ENCODE measurements at regions not wholly inside any gene's neighbourhood (a gene's known extent, or its start where the extent isn't known, plus 50 kb on each side); places are given as distances from the start of the nearest gene placed in this dataset.
A peak's percentile ranks its signal among the peaks of the same experiment; 100 is the strongest.
"Not testable (repeated sequence)": the region's sequence is repeated elsewhere in the genome, so short reads cannot be mapped to it uniquely, and the experiment has no call there.

- H3K36me3 ChIP-seq (replicated peaks; ENCODE audit: control insufficient read depth, insufficient read depth, low read length); DNase-seq; H3K27me3 ChIP-seq (ENCODE audit: control insufficient read depth, insufficient read depth, low read length); H3K4me3 ChIP-seq (ENCODE audit: insufficient read depth, low read depth, low read length): not testable (repeated sequence)
Measured at GRCh38 chr2:189357375-189357774, 83.9 kb upstream of the WDR75 start.

- Histone ChIP-seq H3K4me3 (ENCODE audit: insufficient read depth, low read depth, low read length) (no peak overlapping the region), H3K27me3 (ENCODE audit: control insufficient read depth, insufficient read depth, low read length) (no peaks in the 10 kb centered on the region), H3K36me3 (replicated peaks; ENCODE audit: control insufficient read depth, insufficient read depth, low read length) (no peaks in the 10 kb centered on the region)
- no peak for DNase-seq
Measured at GRCh38 chr2:189360861-189361260, 80.4 kb upstream of the WDR75 start.

GRCh38 chr2:189362283-189362682 lies 79.0 kb upstream of the WDR75 start:
- no peaks in the 10 kb centered on the region for H3K36me3 ChIP-seq (replicated peaks; ENCODE audit: control insufficient read depth, insufficient read depth, low read length)
- no peaks in the 10 kb centered on the region for H3K27me3 ChIP-seq (ENCODE audit: control insufficient read depth, insufficient read depth, low read length)
- no peak overlapping the region for H3K4me3 ChIP-seq (ENCODE audit: insufficient read depth, low read depth, low read length)
- no peak for DNase-seq

GRCh38 chr2:189363559-189363958 lies 77.7 kb upstream of the WDR75 start:
- no peak for DNase-seq
- no peaks in the 10 kb centered on the region for H3K36me3 ChIP-seq (replicated peaks; ENCODE audit: control insufficient read depth, insufficient read depth, low read length)
- H3K4me3 ChIP-seq (ENCODE audit: insufficient read depth, low read depth, low read length): no peak overlapping the region
- no peaks in the 10 kb centered on the region for H3K27me3 ChIP-seq (ENCODE audit: control insufficient read depth, insufficient read depth, low read length)

GRCh38 chr2:189364607-189365006 lies 76.7 kb upstream of the WDR75 start:
- Histone ChIP-seq H3K27me3 (ENCODE audit: control insufficient read depth, insufficient read depth, low read length) (no peaks in the 10 kb centered on the region), H3K4me3 (ENCODE audit: insufficient read depth, low read depth, low read length) (no peak overlapping the region), H3K36me3 (replicated peaks; ENCODE audit: control insufficient read depth, insufficient read depth, low read length) (no peaks in the 10 kb centered on the region)
- no peak for DNase-seq

GRCh38 chr2:189366349-189366748 lies 74.9 kb upstream of the WDR75 start:
- Histone ChIP-seq H3K27me3 (ENCODE audit: control insufficient read depth, insufficient read depth, low read length) (no peaks in the 10 kb centered on the region), H3K4me3 (ENCODE audit: insufficient read depth, low read depth, low read length) (no peak overlapping the region), H3K36me3 (replicated peaks; ENCODE audit: control insufficient read depth, insufficient read depth, low read length) (no peaks in the 10 kb centered on the region)
- no peak for DNase-seq

GRCh38 chr2:189367343-189367742 lies 73.9 kb upstream of the WDR75 start:
- H3K27me3 ChIP-seq (ENCODE audit: control insufficient read depth, insufficient read depth, low read length): no peaks in the 10 kb centered on the region
- DNase-seq: no peak
- no peak overlapping the region for H3K4me3 ChIP-seq (ENCODE audit: insufficient read depth, low read depth, low read length)
- H3K36me3 ChIP-seq (replicated peaks; ENCODE audit: control insufficient read depth, insufficient read depth, low read length): no peaks in the 10 kb centered on the region

- no peaks in the 10 kb centered on the region for H3K27me3 ChIP-seq (ENCODE audit: control insufficient read depth, insufficient read depth, low read length)
- H3K36me3 ChIP-seq (replicated peaks; ENCODE audit: control insufficient read depth, insufficient read depth, low read length): no peaks in the 10 kb centered on the region
- DNase-seq: no peak
- H3K4me3 ChIP-seq (ENCODE audit: insufficient read depth, low read depth, low read length): no peak overlapping the region
Measured at GRCh38 chr2:189369566-189369965, 71.7 kb upstream of the WDR75 start.

- H3K27me3 ChIP-seq (ENCODE audit: control insufficient read depth, insufficient read depth, low read length): no peaks in the 10 kb centered on the region
- no peak overlapping the region for H3K4me3 ChIP-seq (ENCODE audit: insufficient read depth, low read depth, low read length)
- no peaks in the 10 kb centered on the region for H3K36me3 ChIP-seq (replicated peaks; ENCODE audit: control insufficient read depth, insufficient read depth, low read length)
- DNase-seq: no peak
Measured at GRCh38 chr2:189370719-189371118, 70.6 kb upstream of the WDR75 start.

GRCh38 chr2:189372688-189373257 lies 68.5 kb upstream of the WDR75 start:
- no peak overlapping the region for H3K4me3 ChIP-seq (ENCODE audit: insufficient read depth, low read depth, low read length)
- no peak for DNase-seq
- no peaks in the 10 kb centered on the region for H3K27me3 ChIP-seq (ENCODE audit: control insufficient read depth, insufficient read depth, low read length)
- H3K36me3 ChIP-seq (replicated peaks; ENCODE audit: control insufficient read depth, insufficient read depth, low read length): no peaks in the 10 kb centered on the region

GRCh38 chr2:189374481-189374880 lies 66.8 kb upstream of the WDR75 start:
- Histone ChIP-seq H3K4me3 (ENCODE audit: insufficient read depth, low read depth, low read length) (no peak overlapping the region), H3K27me3 (ENCODE audit: control insufficient read depth, insufficient read depth, low read length) (no peaks in the 10 kb centered on the region), H3K36me3 (replicated peaks; ENCODE audit: control insufficient read depth, insufficient read depth, low read length) (no peaks in the 10 kb centered on the region)
- no peak for DNase-seq

GRCh38 chr2:189375842-189376241 lies 65.4 kb upstream of the WDR75 start:
- Histone ChIP-seq H3K36me3 (replicated peaks; ENCODE audit: control insufficient read depth, insufficient read depth, low read length) (no peaks in the 10 kb centered on the region), H3K4me3 (ENCODE audit: insufficient read depth, low read depth, low read length) (no peak overlapping the region), H3K27me3 (ENCODE audit: control insufficient read depth, insufficient read depth, low read length) (no peaks in the 10 kb centered on the region)
- no peak for DNase-seq

- no peak overlapping the region for H3K4me3 ChIP-seq (ENCODE audit: insufficient read depth, low read depth, low read length)
- peak; percentile 4 for DNase-seq
Measured at GRCh38 chr2:189379287-189379630, 62.0 kb upstream of the WDR75 start.

GRCh38 chr2:189379731-189380261 lies 61.5 kb upstream of the WDR75 start:
- no peak for DNase-seq
- no peaks in the 10 kb centered on the region for H3K36me3 ChIP-seq (replicated peaks; ENCODE audit: control insufficient read depth, insufficient read depth, low read length)
- no peak overlapping the region for H3K4me3 ChIP-seq (ENCODE audit: insufficient read depth, low read depth, low read length)
- H3K27me3 ChIP-seq (ENCODE audit: control insufficient read depth, insufficient read depth, low read length): no peaks in the 10 kb centered on the region

More at GRCh38 chr2:189379287-189379630, 62.0 kb upstream of the WDR75 start:
- Histone ChIP-seq H3K27me3 (ENCODE audit: control insufficient read depth, insufficient read depth, low read length) (no peaks in the 10 kb centered on the region), H3K36me3 (replicated peaks; ENCODE audit: control insufficient read depth, insufficient read depth, low read length) (no peaks in the 10 kb centered on the region)

- Histone ChIP-seq H3K27me3 (ENCODE audit: control insufficient read depth, insufficient read depth, low read length) (no peaks in the 10 kb centered on the region), H3K36me3 (replicated peaks; ENCODE audit: control insufficient read depth, insufficient read depth, low read length) (no peaks in the 10 kb centered on the region), H3K4me3 (ENCODE audit: insufficient read depth, low read depth, low read length) (no peak overlapping the region)
- no peak for DNase-seq
Measured at GRCh38 chr2:189382668-189383067, 58.6 kb upstream of the WDR75 start.

GRCh38 chr2:189386741-189387140 lies 54.5 kb upstream of the WDR75 start:
- H3K27me3 ChIP-seq (ENCODE audit: control insufficient read depth, insufficient read depth, low read length): no peaks in the 10 kb centered on the region
- no peak overlapping the region for H3K4me3 ChIP-seq (ENCODE audit: insufficient read depth, low read depth, low read length)
- no peak for DNase-seq
- no peaks in the 10 kb centered on the region for H3K36me3 ChIP-seq (replicated peaks; ENCODE audit: control insufficient read depth, insufficient read depth, low read length)
